Trophoblast cell (in vitro differentiated cells and primary cell): ENCODE measurements at regions not wholly inside any gene's neighbourhood (a gene's known extent, or its start where the extent isn't known, plus 50 kb on each side); places are given as distances from the start of the nearest gene placed in this dataset.

ENCODE experiments used
- DNase-seq, 2 donors: peaks; one replicate each; pipeline ENCODE4 v3.0.0-alpha.2; 2016
- H2AFZ ChIP-seq: 2 replicates; pipeline ENCODE4 v1.6.1; 2013; ENCODE audit warnings: low read length, moderate library complexity, mild to moderate bottlenecking; ENCODE audit not compliant: insufficient read depth, poor library complexity
- H2AK5ac ChIP-seq: 2 replicates; pipeline ENCODE4 v1.6.1; 2013; ENCODE audit warnings: mild to moderate bottlenecking, low read length
- H2BK120ac ChIP-seq: 2 replicates; pipeline ENCODE4 v1.6.1; 2013; ENCODE audit warnings: low read length, mild to moderate bottlenecking, moderate library complexity; ENCODE audit not compliant: insufficient read depth, poor library complexity
- H2BK12ac ChIP-seq: 2 replicates; pipeline ENCODE4 v1.6.1; 2013; ENCODE audit warnings: mild to moderate bottlenecking, low read length, moderate library complexity
- H2BK5ac ChIP-seq: 2 replicates; pipeline ENCODE4 v1.6.1; 2013; ENCODE audit warnings: low read length, low read depth, moderate library complexity, mild to moderate bottlenecking; ENCODE audit not compliant: poor library complexity
- H3K14ac ChIP-seq: 2 replicates; pipeline ENCODE4 v1.6.1; 2013; ENCODE audit warnings: mild to moderate bottlenecking, low read length
- H3K18ac ChIP-seq: 2 replicates; pipeline ENCODE4 v1.6.1; 2013; ENCODE audit warnings: mild to moderate bottlenecking, low read length
- H3K23ac ChIP-seq: 2 replicates; pipeline ENCODE4 v1.6.1; 2013; ENCODE audit warnings: low read length
- H3K27ac ChIP-seq: 2 replicates; pipeline ENCODE4 v1.5.1; 2013; ENCODE audit warnings: low read depth, mild to moderate bottlenecking, inconsistent platforms, low read length, moderate library complexity
- H3K27me3 ChIP-seq: 2 replicates; pipeline ENCODE4 v1.6.1; 2013; ENCODE audit warnings: inconsistent platforms, mild to moderate bottlenecking, low read length, moderate library complexity; ENCODE audit not compliant: insufficient read depth
- H3K36me3 ChIP-seq, 2 experiments: 1 replicate in 1 of 2; 2 replicates in 1 of 2; pipeline ENCODE4 v1.6.1; 2013; ENCODE audit warnings: low read length in 2 of 2, mild to moderate bottlenecking in 2 of 2, moderate library complexity in 1 of 2; ENCODE audit not compliant: insufficient read depth in 2 of 2, control insufficient read depth in 1 of 2
- H3K4ac ChIP-seq: 2 replicates; pipeline ENCODE4 v1.6.1; 2013; ENCODE audit warnings: low read depth, mild to moderate bottlenecking, low read length, moderate library complexity
- H3K4me1 ChIP-seq, 2 experiments: 1 replicate in 1 of 2; 2 replicates in 1 of 2; pipeline ENCODE4 v1.6.1; 2013; ENCODE audit warnings: low read length in 2 of 2, mild to moderate bottlenecking in 2 of 2, moderate library complexity in 1 of 2; ENCODE audit not compliant: insufficient read depth in 2 of 2, control insufficient read depth in 1 of 2
- H3K4me2 ChIP-seq: 2 replicates; pipeline ENCODE4 v1.6.1; 2013; ENCODE audit warnings: inconsistent platforms, mild to moderate bottlenecking, low read length, moderate library complexity
- H3K4me3 ChIP-seq: 2 replicates; pipeline ENCODE4 v1.5.1; 2013; ENCODE audit warnings: mild to moderate bottlenecking, low read depth, low read length, inconsistent platforms
- H3K79me1 ChIP-seq: one replicate; pipeline ENCODE4 v1.6.1; 2013; ENCODE audit warnings: low read length
- H3K79me2 ChIP-seq: 2 replicates; pipeline ENCODE4 v1.6.1; 2013; ENCODE audit warnings: low read length, mild to moderate bottlenecking; ENCODE audit not compliant: control insufficient read depth, insufficient read depth, poor library complexity
- H3K9ac ChIP-seq: 2 replicates; pipeline ENCODE4 v1.6.1; 2013; ENCODE audit warnings: mild to moderate bottlenecking, low read length
- H3K9me3 ChIP-seq: 2 replicates; pipeline ENCODE4 v1.6.1; 2013; ENCODE audit warnings: low read depth, mild to moderate bottlenecking, control low read depth, inconsistent platforms, low read length; ENCODE audit not compliant: insufficient read depth
- H4K12ac ChIP-seq: 2 replicates; pipeline ENCODE4 v1.6.1; 2013; ENCODE audit warnings: low read depth, mild to moderate bottlenecking, low read length, moderate library complexity
- H4K8ac ChIP-seq: 2 replicates; pipeline ENCODE4 v1.6.1; 2013; ENCODE audit warnings: low read depth, mild to moderate bottlenecking, low read length, moderate library complexity
- H4K91ac ChIP-seq: one replicate; pipeline ENCODE4 v1.6.1; 2013; ENCODE audit warnings: low read depth, mild to moderate bottlenecking, low read length, moderate library complexity
- WGBS: extraction: QIAGEN DNeasy Blood & Tissue Kit; methylation state at CpG from one replicate; pipeline ENCODE4 v1.1.7; 2013; ENCODE audit warnings: missing lambda C conversion rate; ENCODE audit not compliant: insufficient read length, insufficient coverage; ENCODE audit errors: extremely low coverage; 5-methylcytosine and 5-hydroxymethylcytosine counted together

DNA sequence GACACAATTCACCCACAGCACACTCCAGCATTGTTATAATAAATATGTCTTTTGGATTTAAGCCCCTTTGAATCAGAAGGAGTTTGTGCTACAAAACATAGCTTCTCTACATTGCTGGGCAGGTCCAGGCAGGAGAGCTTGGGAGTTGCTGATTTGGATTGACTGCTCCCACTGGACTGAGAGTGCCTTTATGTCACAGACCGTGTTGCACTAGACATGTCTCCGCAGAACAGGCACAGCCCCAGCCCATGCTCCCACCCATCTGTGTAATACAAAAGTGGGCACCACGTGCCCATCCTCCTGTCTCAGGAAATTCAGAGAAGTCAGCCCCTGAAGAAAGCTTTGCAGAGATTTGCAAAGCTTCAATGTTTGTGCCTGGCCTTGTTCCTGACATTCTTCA lies 117.1 kb downstream of the MED10 start:
- no peak overlapping the region for H2AFZ ChIP-seq
- H3K79me2 ChIP-seq = no peaks in the 10 kb centered on the region
- H3K4me3 ChIP-seq = no peak overlapping the region
- no CpG with 5 or more reads among the region's 3 CpGs for WGBS
- H3K4me1 ChIP-seq = no peaks in the 10 kb centered on the region
- no peak overlapping the region for H3K18ac ChIP-seq
- no peak overlapping the region for H4K12ac ChIP-seq
- H3K4ac ChIP-seq = no peak overlapping the region
- DNase-seq = no peak
- no peak overlapping the region for H2BK5ac ChIP-seq
- no peak overlapping the region for H4K91ac ChIP-seq
- H3K36me3 ChIP-seq = no peaks in the 10 kb centered on the region
- no peak overlapping the region for H3K27ac ChIP-seq
- no peak overlapping the region for H2BK12ac ChIP-seq
- no peak overlapping the region for H3K14ac ChIP-seq
- no peak overlapping the region for H4K8ac ChIP-seq
- H3K9me3 ChIP-seq = peaks cover 8% of the 10 kb centered on the region
- no peak overlapping the region for H2BK120ac ChIP-seq
- no peak overlapping the region for H3K23ac ChIP-seq
- no peaks in the 10 kb centered on the region for H3K79me1 ChIP-seq
- no peak overlapping the region for H2AK5ac ChIP-seq
- H3K9ac ChIP-seq = no peak overlapping the region
- no peak overlapping the region for H3K4me2 ChIP-seq
- H3K27me3 ChIP-seq = no peaks in the 10 kb centered on the region

DNA sequence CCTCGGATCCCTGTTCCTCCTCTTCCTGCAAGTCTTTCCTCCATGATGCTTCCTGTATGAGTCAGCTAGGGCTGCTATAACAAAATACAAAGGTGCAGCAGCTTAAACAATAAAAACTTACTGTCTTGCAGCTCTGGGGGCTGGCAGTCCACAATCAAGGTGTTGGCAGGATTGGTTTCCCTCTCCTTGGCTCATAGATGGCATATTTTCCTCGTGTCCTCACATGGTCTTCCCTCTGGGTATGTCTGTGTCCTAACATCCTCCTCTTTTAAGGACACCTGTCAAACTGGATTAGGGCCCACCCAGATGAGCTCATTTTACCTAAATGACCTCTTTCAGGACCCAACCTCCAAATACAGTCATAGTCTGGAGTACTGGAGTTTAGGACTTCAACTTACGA lies 117.5 kb downstream of the MED10 start:
- DNase-seq = no peak
- H3K23ac ChIP-seq = no peak overlapping the region
- H2AFZ ChIP-seq = no peak overlapping the region
- no peak overlapping the region for H4K8ac ChIP-seq
- H3K9me3 ChIP-seq = peaks cover 8% of the 10 kb centered on the region
- no peaks in the 10 kb centered on the region for H3K36me3 ChIP-seq
- H3K4me3 ChIP-seq = no peak overlapping the region
- no peak overlapping the region for H4K91ac ChIP-seq
- H3K18ac ChIP-seq = no peak overlapping the region
- no peak overlapping the region for H3K4ac ChIP-seq
- no peaks in the 10 kb centered on the region for H3K27me3 ChIP-seq
- H4K12ac ChIP-seq = no peak overlapping the region
- no CpG with 5 or more reads among the region's 3 CpGs for WGBS
- H3K9ac ChIP-seq = no peak overlapping the region
- no peak overlapping the region for H3K27ac ChIP-seq
- H2BK5ac ChIP-seq = no peak overlapping the region
- no peak overlapping the region for H2BK12ac ChIP-seq
- H3K79me2 ChIP-seq = no peaks in the 10 kb centered on the region
- H3K79me1 ChIP-seq = no peaks in the 10 kb centered on the region
- H2AK5ac ChIP-seq = no peak overlapping the region
- H3K4me2 ChIP-seq = no peak overlapping the region
- no peak overlapping the region for H2BK120ac ChIP-seq
- H3K14ac ChIP-seq = no peak overlapping the region
- H3K4me1 ChIP-seq = no peaks in the 10 kb centered on the region

DNA sequence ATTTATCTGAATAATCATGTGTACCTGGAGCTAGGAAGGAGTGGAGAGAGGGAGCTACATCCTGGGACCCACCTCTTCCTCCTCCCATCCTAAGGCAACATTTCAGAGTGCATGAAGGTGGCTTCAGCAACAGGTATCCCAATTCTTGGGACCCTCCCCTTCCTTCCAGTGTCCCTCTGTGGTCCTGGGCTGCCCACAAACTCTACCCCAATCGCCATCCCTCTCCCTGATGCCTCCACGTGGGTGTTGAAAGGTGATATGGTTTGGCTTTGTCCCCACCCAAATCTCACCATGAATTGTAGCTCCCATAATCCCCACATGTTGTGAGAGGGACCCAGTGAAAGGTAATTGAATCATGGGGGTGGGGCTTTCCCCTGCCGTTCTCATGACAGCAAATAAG lies 121.4 kb downstream of the MED10 start:
- Histone ChIP-seq H3K27me3 (no peaks in the 10 kb centered on the region), H3K23ac (no peak overlapping the region), H3K4me3 (no peak overlapping the region), H3K9me3 (peaks cover 5% of the 10 kb centered on the region), H2BK12ac (no peak overlapping the region), H4K12ac (no peak overlapping the region), H3K27ac (no peak overlapping the region), H2BK5ac (no peak overlapping the region), H3K4me1 (no peaks in the 10 kb centered on the region), H3K14ac (no peak overlapping the region), H4K8ac (no peak overlapping the region), H3K4ac (no peak overlapping the region), H2AK5ac (no peak overlapping the region), H3K18ac (no peak overlapping the region), H4K91ac (no peak overlapping the region), H3K79me1 (no peaks in the 10 kb centered on the region), H3K36me3 (no peaks in the 10 kb centered on the region), H3K4me2 (no peak overlapping the region), H2AFZ (no peak overlapping the region), H3K79me2 (no peaks in the 10 kb centered on the region), H2BK120ac (no peak overlapping the region), H3K9ac (no peak overlapping the region)
- DNase-seq = no peak
- no CpG with 5 or more reads among the region's 3 CpGs for WGBS

DNA sequence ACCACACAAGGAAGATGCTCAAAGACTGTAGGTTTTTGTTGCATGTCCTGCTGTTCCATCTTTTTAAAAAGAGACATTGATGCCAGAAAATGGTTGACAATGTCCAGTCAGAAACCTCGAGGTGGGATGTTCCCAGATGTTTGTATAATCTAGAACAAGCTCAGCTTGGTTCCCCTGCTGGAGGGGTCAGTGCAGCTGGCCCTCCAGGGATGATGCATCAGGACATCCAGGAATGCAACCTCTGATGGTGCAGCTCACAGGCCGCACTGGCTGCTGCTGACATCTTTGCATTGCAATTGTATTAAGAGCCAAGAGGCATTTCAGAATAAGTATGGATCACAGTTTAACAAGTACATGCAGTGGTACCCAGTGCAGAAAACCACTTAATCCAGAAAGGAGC lies 122.4 kb downstream of the MED10 start:
- H2BK120ac ChIP-seq = no peak overlapping the region
- no peaks in the 10 kb centered on the region for H3K79me1 ChIP-seq
- no CpG with 5 or more reads among the region's 2 CpGs for WGBS

More for the DNA sequence above, 122.4 kb downstream of the MED10 start:
- no peak overlapping the region for H4K8ac ChIP-seq
- no peak overlapping the region for H3K23ac ChIP-seq
- H4K91ac ChIP-seq = no peak overlapping the region
- no peak overlapping the region for H3K4ac ChIP-seq
- no peak overlapping the region for H2AK5ac ChIP-seq
- peaks cover 5% of the 10 kb centered on the region for H3K9me3 ChIP-seq
- no peak overlapping the region for H3K4me2 ChIP-seq
- no peak overlapping the region for H2AFZ ChIP-seq
- no peak overlapping the region for H3K14ac ChIP-seq
- no peaks in the 10 kb centered on the region for H3K4me1 ChIP-seq
- no peak overlapping the region for H4K12ac ChIP-seq
- no peaks in the 10 kb centered on the region for H3K36me3 ChIP-seq
- no peak overlapping the region for H3K4me3 ChIP-seq
- no peaks in the 10 kb centered on the region for H3K27me3 ChIP-seq
- H2BK12ac ChIP-seq = no peak overlapping the region
- H3K9ac ChIP-seq = no peak overlapping the region
- H3K79me2 ChIP-seq = no peaks in the 10 kb centered on the region
- no peak for DNase-seq
- no peak overlapping the region for H3K27ac ChIP-seq
- H2BK5ac ChIP-seq = no peak overlapping the region
- H3K18ac ChIP-seq = no peak overlapping the region
